ENCODE measurements at regions not wholly inside any gene's neighbourhood (a gene's known extent, or its start where the extent isn't known, plus 50 kb on each side); places are given as distances from the start of the nearest gene placed in this dataset.

DNA sequence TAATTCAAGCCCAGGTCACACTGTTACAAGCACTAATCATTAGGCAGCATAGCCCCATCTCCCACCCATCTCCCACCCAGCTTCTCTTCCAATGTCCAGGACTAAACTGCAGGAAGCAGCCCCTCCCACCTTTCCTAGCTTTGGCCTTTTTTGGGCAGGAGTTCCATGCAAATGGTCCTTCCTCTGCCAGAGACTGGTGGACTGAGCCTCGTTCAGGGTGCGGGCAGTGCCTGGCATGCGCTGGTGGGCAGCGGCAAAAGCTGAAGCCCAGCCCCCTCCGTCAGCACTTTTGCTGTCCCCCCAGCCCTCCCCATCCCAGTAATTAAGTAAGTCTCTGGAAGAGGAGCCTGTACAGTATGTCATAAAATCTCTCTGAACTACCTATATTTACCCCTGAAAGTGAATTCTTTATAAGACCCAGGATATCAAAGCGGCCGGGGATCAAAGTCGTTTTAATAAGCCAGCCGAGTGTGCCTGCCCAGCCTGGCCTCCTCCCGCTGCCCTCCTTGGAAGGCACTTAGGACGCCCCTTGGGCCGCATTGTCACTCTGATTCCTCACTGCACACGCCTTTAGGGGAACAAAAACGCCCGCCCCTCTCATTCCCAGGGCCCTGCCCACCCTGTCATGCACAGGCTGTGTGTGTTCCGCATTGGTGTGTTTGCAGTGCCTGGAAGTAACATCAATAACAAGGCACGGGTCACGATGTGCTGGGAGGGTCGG, 109.9 kb downstream of the IRX5 start:
- Histone ChIP-seq H3K4me3 (ENCODE audit: low read depth, low read length) (no peak overlapping the region), H3K27ac (ENCODE audit: low read depth, low read length) (no peak overlapping the region), H3K9me3 (ENCODE audit: control insufficient read depth, insufficient read depth, low read length) (peaks cover 2% of the 10 kb centered on the region; the same call in 1 of the 2 replicates), H3K27me3 (ENCODE audit: control insufficient read depth, insufficient read depth, low read length) (no peaks in the 10 kb centered on the region)
- ChIA-PET POLR2A (no interaction called here), CTCF (interaction anchor here (0.6 to 1.0 kb wide), 2 partner anchors 11 to 38 kb away, joined by 3 to 4 read pairs; no protein-coding TSS in a partner anchor)
- TF ChIP-seq CTCF (IDR thresholded peaks at IDR 0.05; ENCODE audit: low read depth, low read length) = no peak
- DNase-seq (ENCODE audit: low read depth, low spot score) = no peak

DNA sequence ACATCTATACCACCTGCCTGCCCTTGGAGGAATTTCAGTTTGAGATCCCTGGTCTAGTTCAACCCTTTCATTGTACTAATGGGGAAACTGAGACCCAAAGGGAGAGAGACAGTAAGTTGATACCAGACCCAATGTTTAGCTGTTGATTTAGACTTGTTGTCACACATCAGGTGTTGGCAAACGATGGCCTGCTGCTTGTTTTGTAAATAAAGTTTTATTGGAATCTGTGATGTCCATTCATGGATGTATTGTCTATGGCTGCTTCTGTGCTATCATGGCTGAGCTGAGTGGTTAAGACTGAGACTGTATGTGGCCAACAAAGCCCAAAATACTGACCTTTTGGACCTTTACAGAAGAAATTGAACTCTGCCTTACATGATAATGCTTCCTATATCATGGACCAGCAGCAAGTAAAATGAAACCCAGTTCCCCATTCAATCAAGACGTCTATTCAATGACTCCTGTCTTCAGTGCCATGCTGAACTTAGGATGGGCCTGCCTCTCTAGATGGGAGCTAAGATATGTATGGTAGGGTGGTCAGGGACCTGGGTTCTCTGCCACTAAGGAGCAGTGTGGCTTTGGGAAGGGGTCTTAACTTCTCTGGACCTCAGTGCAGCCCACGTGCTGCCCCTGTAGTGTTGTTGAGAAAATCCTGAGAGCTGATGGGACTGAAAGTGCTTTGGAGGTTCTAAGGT, 111.0 kb downstream of the IRX5 start:
- ChIA-PET POLR2A (no interaction called here), CTCF (interaction anchor here (1.0 kb wide), 1 partner anchor 12 kb away, joined by 3 read pairs; no protein-coding TSS in a partner anchor)
- H3K9me3 ChIP-seq (ENCODE audit: control insufficient read depth, insufficient read depth, low read length) = no peaks in the 10 kb centered on the region; the same call in 1 of the 2 replicates
- no peaks in the 10 kb centered on the region for H3K27me3 ChIP-seq (ENCODE audit: control insufficient read depth, insufficient read depth, low read length)
- TF ChIP-seq CTCF (IDR thresholded peaks at IDR 0.05; ENCODE audit: low read depth, low read length) = no peak
- H3K27ac ChIP-seq (ENCODE audit: low read depth, low read length) = no peak overlapping the region
- H3K4me3 ChIP-seq (ENCODE audit: low read depth, low read length) = no peak overlapping the region
- DNase-seq (ENCODE audit: low read depth, low spot score) = no peak

DNA sequence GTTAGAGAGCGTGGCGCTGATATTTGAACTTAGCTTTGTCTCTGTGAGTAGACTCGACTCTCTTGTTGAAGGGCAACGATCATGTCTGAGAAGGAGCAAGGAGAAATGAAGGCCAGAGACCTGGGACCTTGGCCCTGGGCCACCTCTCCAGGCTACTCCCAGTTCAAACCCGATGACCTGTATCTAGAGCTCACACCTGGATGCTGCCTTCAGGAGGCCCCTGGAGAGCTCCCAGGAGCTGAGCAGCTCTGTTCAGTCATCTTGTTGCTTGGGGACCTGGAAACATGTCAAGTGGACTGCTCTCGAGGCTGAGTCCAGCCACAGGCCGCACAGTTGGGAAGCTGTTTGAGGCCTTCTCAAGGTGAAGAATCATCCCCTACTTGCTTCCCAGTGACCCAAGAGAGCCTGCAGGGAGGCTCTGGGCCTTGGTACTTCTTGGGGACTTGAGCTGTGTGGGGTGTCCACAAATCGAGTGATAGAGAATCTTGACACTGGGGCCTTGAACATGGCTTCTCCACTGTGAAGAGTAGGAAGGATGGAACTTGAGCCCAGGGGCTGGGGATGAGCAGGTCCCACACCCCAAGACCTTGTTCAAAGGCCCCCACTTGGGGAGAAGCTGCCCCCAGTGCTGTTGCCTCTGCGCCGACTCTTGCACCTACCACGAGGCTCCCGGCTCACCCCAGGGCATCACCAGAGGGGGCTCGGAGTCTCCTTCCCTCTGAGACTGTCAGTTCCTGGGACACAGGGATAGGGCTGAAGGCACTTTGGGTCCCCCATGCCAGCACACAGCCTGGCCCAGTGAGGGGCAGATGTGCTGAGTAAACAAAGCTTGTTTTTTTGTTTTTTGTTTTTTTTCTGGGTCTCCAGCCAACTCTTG, 112.1 kb downstream of the IRX5 start:
- TF ChIP-seq CTCF (IDR thresholded peaks at IDR 0.05; ENCODE audit: low read depth, low read length) = no peak
- Histone ChIP-seq H3K27me3 (ENCODE audit: control insufficient read depth, insufficient read depth, low read length) (no peaks in the 10 kb centered on the region), H3K4me3 (ENCODE audit: low read depth, low read length) (no peak overlapping the region), H3K9me3 (ENCODE audit: control insufficient read depth, insufficient read depth, low read length) (no peaks in the 10 kb centered on the region; the same call in 1 of the 2 replicates), H3K27ac (ENCODE audit: low read depth, low read length) (no peak overlapping the region)
- DNase-seq (ENCODE audit: low read depth, low spot score) = no peak
- ChIA-PET CTCF (no interaction called here), POLR2A (no interaction called here)

- ChIA-PET POLR2A (no interaction called here), CTCF (no interaction called here)
- H3K4me3 ChIP-seq (ENCODE audit: low read depth, low read length) = no peak overlapping the region
- H3K9me3 ChIP-seq (ENCODE audit: control insufficient read depth, insufficient read depth, low read length) = no peaks in the 10 kb centered on the region; the same call in 1 of the 2 replicates
- TF ChIP-seq CTCF (IDR thresholded peaks at IDR 0.05; ENCODE audit: low read depth, low read length) = no peak
- DNase-seq (ENCODE audit: low read depth, low spot score) = no peak
- H3K27ac ChIP-seq (ENCODE audit: low read depth, low read length) = no peak overlapping the region
- no peaks in the 10 kb centered on the region for H3K27me3 ChIP-seq (ENCODE audit: control insufficient read depth, insufficient read depth, low read length)
Measured at GRCh38 chr16:55043499-55043898, 112.8 kb downstream of the IRX5 start.
